Pancreas (tissue), 10 donors: ENCODE measurements at regions not wholly inside any gene's neighbourhood (a gene's known extent, or its start where the extent isn't known, plus 50 kb on each side); places are given as distances from the start of the nearest gene placed in this dataset.

Experiments used
- ATAC-seq, 4 donors: fragments of 200-7000 bp; cut with Tn5 transposase; one replicate each; pipeline versions ENCODE4 v1.8.0 to v1.9.1; 2020; ENCODE audit warnings: mild to moderate bottlenecking in 4 of 4, moderate library complexity in 4 of 4
- DNase-seq, 6 donors: peaks; one replicate each; pipeline ENCODE4 v3.0.0-alpha.2; 2020
- FAIRE-seq: peaks from 2 replicates; lab custom pipeline; 2012; peaks lifted over from hg19 to GRCh38; lab: Jason Lieb, UNC
- H3K27ac ChIP-seq, 4 donors: fragments of 200-600 bp; sonication (generic); 1 replicate in 3 of 4; 2 replicates in 1 of 4; pipeline versions ENCODE4 v1.5.0 to v1.8.0; 2020
- H3K27me3 ChIP-seq, 4 donors: fragments of 200-600 bp; one replicate each; pipeline ENCODE4 v1.8.0; 2021
- H3K36me3 ChIP-seq, 3 donors: fragments of 200-600 bp; sonication (generic) in 1 of 3; one replicate each; pipeline versions ENCODE4 v1.5.0 to v1.8.0; 2020 to 2021
- H3K4me1 ChIP-seq, 3 donors: fragments of 200-600 bp; one replicate each; pipeline ENCODE4 v1.8.0; 2021
- H3K4me3 ChIP-seq, 4 donors: fragments of 200-600 bp; sonication (generic) in 2 of 4; one replicate each; pipeline versions ENCODE4 v1.5.0 to v1.8.0; 2020 to 2021
- H3K9me3 ChIP-seq, 4 donors: fragments of 200-600 bp; one replicate each; pipeline ENCODE4 v1.8.0; 2021
- CTCF ChIP-seq, 4 donors: fragments of 200-600 bp; sonication (generic) in 3 of 4; IDR thresholded peaks; one replicate each; pipeline versions ENCODE4 v1.5.0 to v1.8.0; 2021; ENCODE audit warnings: antibody characterized with exemption in 4 of 4
- WGBS, 2 donors: extraction: QIAGEN DNeasy Blood & Tissue Kit; methylation state at CpG; one replicate each; pipeline ENCODE4 v1.1.7; 2013; 5-methylcytosine and 5-hydroxymethylcytosine counted together
- intact Hi-C, 3 donors: fragments of 100-400 bp; cut with DNase I; formaldehyde crosslinking; loops; one replicate each; pipeline versions ENCODE4 v1.11.1 to v1.14.2; 2022
- donor health status: healthy with polysubstance abuse.
- donor health status: DM: no; HTN: no; CAD: no; lungs with moderate emphysema.
- donor health status: DM: no; HTN: no; CAD: no.
- donor health status: control.
- donor health status: control.
- donor health status: Bipolar disorder and iron deficiency.
- donor health status: DM: yes; HTN: yes; CAD: no.
- donor health status: DM: no; HTN: no; CAD: no.
- donor health status: DM: no; HTN: no; CAD: no.
- donor health status: DM: yes; HTN: yes; CAD: no.

GRCh38 chr6:169957351-169957963 is 206.0 kb downstream of the ERMARD start:
- TF ChIP-seq CTCF (IDR thresholded peaks at IDR 0.05) = no peak
- Histone ChIP-seq H3K4me3 (no peak overlapping the region), H3K36me3 (no peaks in the 10 kb centered on the region), H3K9me3 (no peaks in the 10 kb centered on the region), H3K27me3 (no peaks in the 10 kb centered on the region), H3K4me1 (no peaks in the 10 kb centered on the region), H3K27ac (no peak overlapping the region)
- FAIRE-seq = no peak
- intact Hi-C loops = no loop called here
- no peak for ATAC-seq
- DNase-seq = peak in 3 of 6 donors; percentile 0 to 65 (median 8)
- WGBS, 2 donors = 89 to 90% methylated on average over 20 to 24 of the region's 24 CpGs

GRCh38 chr6:169956580-169956979 is 205.2 kb downstream of the ERMARD start:
- FAIRE-seq (no peak), ATAC-seq (no peak), DNase-seq (peak in 3 of 6 donors; percentile 0 to 62 (median 10))
- intact Hi-C loops = no loop called here
- H3K4me1 ChIP-seq = no peaks in the 10 kb centered on the region
- H3K27me3 ChIP-seq = no peaks in the 10 kb centered on the region
- no peak overlapping the region for H3K4me3 ChIP-seq
- H3K36me3 ChIP-seq = no peaks in the 10 kb centered on the region
- TF ChIP-seq CTCF (IDR thresholded peaks at IDR 0.05) = no peak
- no peaks in the 10 kb centered on the region for H3K9me3 ChIP-seq
- 91 to 93% methylated on average over 9 of the region's 9 CpGs for WGBS, 2 donors
- H3K27ac ChIP-seq = no peak overlapping the region

GRCh38 chr6:169955731-169956437 is 204.5 kb downstream of the ERMARD start:
- no peak for TF ChIP-seq CTCF (IDR thresholded peaks at IDR 0.05)
- no peak for ATAC-seq
- Histone ChIP-seq H3K27ac (no peak overlapping the region), H3K4me1 (no peaks in the 10 kb centered on the region), H3K27me3 (no peaks in the 10 kb centered on the region), H3K4me3 (no peak overlapping the region), H3K36me3 (no peaks in the 10 kb centered on the region), H3K9me3 (no peaks in the 10 kb centered on the region)
- no peak for FAIRE-seq
- intact Hi-C loops = no loop called here
- DNase-seq = peak in 2 of 6 donors; percentile 0 to 10
- 75 to 84% methylated on average over 19 of the region's 19 CpGs for WGBS, 2 donors

GRCh38 chr6:169954977-169955376 is 203.6 kb downstream of the ERMARD start:
- TF ChIP-seq CTCF (IDR thresholded peaks at IDR 0.05) = no peak
- Histone ChIP-seq H3K9me3 (no peaks in the 10 kb centered on the region), H3K27ac (no peak overlapping the region), H3K27me3 (no peaks in the 10 kb centered on the region), H3K4me1 (no peaks in the 10 kb centered on the region), H3K4me3 (no peak overlapping the region), H3K36me3 (no peaks in the 10 kb centered on the region)
- DNase-seq (no peak), ATAC-seq (no peak), FAIRE-seq (no peak)
- WGBS, 2 donors = 95 to 96% methylated on average over 1 of the region's 1 CpG
- intact Hi-C loops = no loop called here

GRCh38 chr6:169953686-169954085 is 202.3 kb downstream of the ERMARD start:
- intact Hi-C loops = no loop called here
- ATAC-seq (no peak), DNase-seq (peak in 1 of 6 donors; percentile 3), FAIRE-seq (no peak)
- 64 to 67% methylated on average over 3 of the region's 3 CpGs for WGBS, 2 donors
- no peak overlapping the region for H3K4me3 ChIP-seq
- H3K36me3 ChIP-seq = no peaks in the 10 kb centered on the region
- no peaks in the 10 kb centered on the region for H3K9me3 ChIP-seq
- no peaks in the 10 kb centered on the region for H3K27me3 ChIP-seq
- no peak for TF ChIP-seq CTCF (IDR thresholded peaks at IDR 0.05)
- H3K4me1 ChIP-seq = no peaks in the 10 kb centered on the region
- no peak overlapping the region for H3K27ac ChIP-seq
